ENCODE measurements at regions not wholly inside any gene's neighbourhood (a gene's known extent, or its start where the extent isn't known, plus 50 kb on each side); places are given as distances from the start of the nearest gene placed in this dataset.

DNA sequence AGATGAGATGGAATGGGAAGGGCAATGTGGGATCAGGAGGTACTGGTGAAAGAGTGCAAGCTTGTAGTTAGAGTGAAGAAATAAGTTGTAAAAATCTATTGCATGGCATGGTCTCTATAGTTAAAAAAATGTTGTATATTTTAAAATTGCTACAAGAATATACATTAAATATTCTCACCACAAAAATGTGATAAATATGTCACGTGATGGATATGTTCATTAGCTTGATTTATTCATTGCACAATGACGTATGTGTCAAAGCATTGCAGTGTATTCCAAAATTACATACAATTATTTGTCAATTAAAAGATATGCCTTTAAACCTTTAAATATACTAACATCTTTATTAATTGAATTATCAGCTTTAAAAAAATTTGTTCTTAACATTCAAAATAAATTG, 1607.1 kb downstream of the REEP3 start:
- TF ChIP-seq, protein P1, sequence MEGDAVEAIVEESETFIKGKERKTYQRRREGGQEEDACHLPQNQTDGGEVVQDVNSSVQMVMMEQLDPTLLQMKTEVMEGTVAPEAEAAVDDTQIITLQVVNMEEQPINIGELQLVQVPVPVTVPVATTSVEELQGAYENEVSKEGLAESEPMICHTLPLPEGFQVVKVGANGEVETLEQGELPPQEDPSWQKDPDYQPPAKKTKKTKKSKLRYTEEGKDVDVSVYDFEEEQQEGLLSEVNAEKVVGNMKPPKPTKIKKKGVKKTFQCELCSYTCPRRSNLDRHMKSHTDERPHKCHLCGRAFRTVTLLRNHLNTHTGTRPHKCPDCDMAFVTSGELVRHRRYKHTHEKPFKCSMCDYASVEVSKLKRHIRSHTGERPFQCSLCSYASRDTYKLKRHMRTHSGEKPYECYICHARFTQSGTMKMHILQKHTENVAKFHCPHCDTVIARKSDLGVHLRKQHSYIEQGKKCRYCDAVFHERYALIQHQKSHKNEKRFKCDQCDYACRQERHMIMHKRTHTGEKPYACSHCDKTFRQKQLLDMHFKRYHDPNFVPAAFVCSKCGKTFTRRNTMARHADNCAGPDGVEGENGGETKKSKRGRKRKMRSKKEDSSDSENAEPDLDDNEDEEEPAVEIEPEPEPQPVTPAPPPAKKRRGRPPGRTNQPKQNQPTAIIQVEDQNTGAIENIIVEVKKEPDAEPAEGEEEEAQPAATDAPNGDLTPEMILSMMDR (IDR thresholded peaks at IDR 0.05): no peak
- no peak for TF ChIP-seq POLR2A (IDR thresholded peaks at IDR 0.05)

Measured in Peyer's patch (tissue), 4 donors.